Vagina (tissue), 2 donors: ENCODE measurements at regions not wholly inside any gene's neighbourhood (a gene's known extent, or its start where the extent isn't known, plus 50 kb on each side); places are given as distances from the start of the nearest gene placed in this dataset.

Experiments
- DNase-seq, 2 donors: peaks; one replicate each; pipeline ENCODE4 v3.0.0-alpha.2; 2017; ENCODE audit errors: extremely low spot score in 2 of 2
- H3K27ac ChIP-seq: fragments of 200-600 bp; sonication (generic); one replicate; pipeline ENCODE4 v1.5.1; 2019
- H3K27me3 ChIP-seq: fragments of 200-600 bp; sonication (generic); one replicate; pipeline ENCODE4 v1.5.1; 2019
- H3K36me3 ChIP-seq, 2 donors: fragments of 200-600 bp; sonication (generic); one replicate each; pipeline ENCODE4 v1.5.1; 2017 to 2019
- H3K4me1 ChIP-seq: fragments of 200-600 bp; sonication (generic); one replicate; pipeline ENCODE4 v1.5.1; 2019
- H3K4me3 ChIP-seq, 2 donors: fragments of 200-600 bp; sonication (generic); 1 replicate in 1 of 2; 2 replicates in 1 of 2; pipeline ENCODE4 v1.5.1; 2016 to 2019
- H3K9me3 ChIP-seq: fragments of 200-600 bp; sonication (generic); one replicate; pipeline ENCODE4 v1.5.1; 2019
- POLR2A ChIP-seq, 2 donors: fragments of 450-650 bp; IDR thresholded peaks; one replicate each; pipeline ENCODE4 v1.6.1; 2017; ENCODE audit warnings: antibody characterized with exemption in 2 of 2, mild to moderate bottlenecking in 2 of 2, moderate library complexity in 2 of 2
- POLR2AphosphoS5 ChIP-seq, 2 donors: sonication (generic); formaldehyde crosslinking; IDR thresholded peaks; one replicate each; pipeline ENCODE4 v1.9.0; 2017; ENCODE audit warnings: antibody characterized with exemption in 2 of 2, mild to moderate bottlenecking in 2 of 2, low read depth in 1 of 2; ENCODE audit not compliant: insufficient read depth in 1 of 2
- intact Hi-C: fragments of 100-400 bp; cut with DNase I; formaldehyde crosslinking; loops from one replicate; pipeline ENCODE4 v1.15.1; 2023
- TF ChIP-seq, protein P1 (sequence below), 3 experiments: fragments of 450-650 bp in 2 of 3; fragments of 200-600 bp in 1 of 3; sonication (generic) in 1 of 3; IDR thresholded peaks; one replicate each; pipeline ENCODE4 v1.5.1; 2017 to 2019; ENCODE audit warnings: antibody characterized with exemption in 3 of 3, mild to moderate bottlenecking in 2 of 3, moderate library complexity in 2 of 3

- Histone ChIP-seq H3K4me1 (no peaks in the 10 kb centered on the region), H3K36me3 (no peaks in the 10 kb centered on the region), H3K27me3 (no peaks in the 10 kb centered on the region), H3K9me3 (no peaks in the 10 kb centered on the region), H3K27ac (no peak overlapping the region), H3K4me3 (no peak overlapping the region)
- intact Hi-C loops, result no loop called here
- TF ChIP-seq, protein P1, sequence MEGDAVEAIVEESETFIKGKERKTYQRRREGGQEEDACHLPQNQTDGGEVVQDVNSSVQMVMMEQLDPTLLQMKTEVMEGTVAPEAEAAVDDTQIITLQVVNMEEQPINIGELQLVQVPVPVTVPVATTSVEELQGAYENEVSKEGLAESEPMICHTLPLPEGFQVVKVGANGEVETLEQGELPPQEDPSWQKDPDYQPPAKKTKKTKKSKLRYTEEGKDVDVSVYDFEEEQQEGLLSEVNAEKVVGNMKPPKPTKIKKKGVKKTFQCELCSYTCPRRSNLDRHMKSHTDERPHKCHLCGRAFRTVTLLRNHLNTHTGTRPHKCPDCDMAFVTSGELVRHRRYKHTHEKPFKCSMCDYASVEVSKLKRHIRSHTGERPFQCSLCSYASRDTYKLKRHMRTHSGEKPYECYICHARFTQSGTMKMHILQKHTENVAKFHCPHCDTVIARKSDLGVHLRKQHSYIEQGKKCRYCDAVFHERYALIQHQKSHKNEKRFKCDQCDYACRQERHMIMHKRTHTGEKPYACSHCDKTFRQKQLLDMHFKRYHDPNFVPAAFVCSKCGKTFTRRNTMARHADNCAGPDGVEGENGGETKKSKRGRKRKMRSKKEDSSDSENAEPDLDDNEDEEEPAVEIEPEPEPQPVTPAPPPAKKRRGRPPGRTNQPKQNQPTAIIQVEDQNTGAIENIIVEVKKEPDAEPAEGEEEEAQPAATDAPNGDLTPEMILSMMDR (IDR thresholded peaks at IDR 0.05), result no peak
- TF ChIP-seq POLR2A (IDR thresholded peaks at IDR 0.05), result no peak
- TF ChIP-seq POLR2AphosphoS5 (IDR thresholded peaks at IDR 0.05; ENCODE audit: insufficient read depth in 1 of 2, low read depth in 1 of 2), result no peak
- no peak for DNase-seq
These were observed 1148.9 kb upstream of the CNTN5 start for GRCh38 chr11:97871816-97872215.

- Histone ChIP-seq H3K4me1 (no peaks in the 10 kb centered on the region), H3K4me3 (no peak overlapping the region), H3K27ac (no peak overlapping the region), H3K36me3 (no peaks in the 10 kb centered on the region), H3K27me3 (no peaks in the 10 kb centered on the region), H3K9me3 (no peaks in the 10 kb centered on the region)
- intact Hi-C loops, result no loop called here
- no peak for DNase-seq
- TF ChIP-seq, protein P1 (IDR thresholded peaks at IDR 0.05), result no peak
- TF ChIP-seq POLR2A (IDR thresholded peaks at IDR 0.05), result no peak
These were observed 1140.5 kb upstream of the CNTN5 start for GRCh38 chr11:97880209-97880608.

- Histone ChIP-seq H3K27me3 (no peaks in the 10 kb centered on the region), H3K9me3 (no peaks in the 10 kb centered on the region), H3K4me3 (no peak overlapping the region), H3K36me3 (no peaks in the 10 kb centered on the region), H3K27ac (no peak overlapping the region), H3K4me1 (no peaks in the 10 kb centered on the region)
- intact Hi-C loops, result no loop called here
- no peak for DNase-seq
- TF ChIP-seq POLR2A (IDR thresholded peaks at IDR 0.05) (no peak), POLR2AphosphoS5 (IDR thresholded peaks at IDR 0.05; ENCODE audit: insufficient read depth in 1 of 2, low read depth in 1 of 2) (no peak)
- TF ChIP-seq, protein P1 (IDR thresholded peaks at IDR 0.05), result no peak
These were observed 1137.7 kb upstream of the CNTN5 start for GRCh38 chr11:97883086-97883485.

- Histone ChIP-seq H3K4me1 (no peaks in the 10 kb centered on the region), H3K4me3 (no peak overlapping the region), H3K9me3 (no peaks in the 10 kb centered on the region), H3K27ac (no peak overlapping the region), H3K36me3 (no peaks in the 10 kb centered on the region), H3K27me3 (no peaks in the 10 kb centered on the region)
- TF ChIP-seq, protein P1 (IDR thresholded peaks at IDR 0.05), result no peak
- TF ChIP-seq POLR2A (IDR thresholded peaks at IDR 0.05), result no peak
- no peak for TF ChIP-seq POLR2AphosphoS5 (IDR thresholded peaks at IDR 0.05; ENCODE audit: insufficient read depth in 1 of 2, low read depth in 1 of 2)
- no peak for DNase-seq
- intact Hi-C loops, result no loop called here
These were observed 1132.1 kb upstream of the CNTN5 start for GRCh38 chr11:97888641-97889040.

GRCh38 chr11:97890466-97890865 is 1130.3 kb upstream of the CNTN5 start:
- TF ChIP-seq POLR2A (IDR thresholded peaks at IDR 0.05), result no peak
- TF ChIP-seq, protein P1 (IDR thresholded peaks at IDR 0.05), result no peak
- no peak for TF ChIP-seq POLR2AphosphoS5 (IDR thresholded peaks at IDR 0.05; ENCODE audit: insufficient read depth in 1 of 2, low read depth in 1 of 2)
- no peaks in the 10 kb centered on the region for H3K9me3 ChIP-seq
- H3K27me3 ChIP-seq, result no peaks in the 10 kb centered on the region
- DNase-seq, result no peak
- no peak overlapping the region for H3K4me3 ChIP-seq
- no peaks in the 10 kb centered on the region for H3K4me1 ChIP-seq
- no peaks in the 10 kb centered on the region for H3K36me3 ChIP-seq
- intact Hi-C loops, result no loop called here
- no peak overlapping the region for H3K27ac ChIP-seq
